Subcutaneous abdominal adipose tissue (tissue), 5 donors: ENCODE measurements at regions not wholly inside any gene's neighbourhood (a gene's known extent, or its start where the extent isn't known, plus 50 kb on each side); places are given as distances from the start of the nearest gene placed in this dataset.
"Not testable (repeated sequence)": the region's sequence is repeated elsewhere in the genome, so short reads cannot be mapped to it uniquely, and the experiment has no call there.

ENCODE experiments used
- H3K27ac ChIP-seq: one replicate; pipeline ENCODE4 v1.7.0; 2013; ENCODE audit warnings: low read depth, mild to moderate bottlenecking, inconsistent platforms, low read length, moderate library complexity
- H3K27me3 ChIP-seq, 5 donors: one replicate each; pipeline ENCODE4 v1.7.0; 2013; ENCODE audit warnings: low read length in 5 of 5, inconsistent platforms in 1 of 5; ENCODE audit not compliant: control insufficient read depth in 5 of 5, insufficient read depth in 4 of 5
- H3K36me3 ChIP-seq, 5 donors: one replicate each; pipeline ENCODE4 v1.7.0; 2013; ENCODE audit warnings: low read length in 5 of 5; ENCODE audit not compliant: control insufficient read depth in 5 of 5, insufficient read depth in 5 of 5
- H3K4me1 ChIP-seq, 5 donors: one replicate each; pipeline ENCODE4 v1.7.0; 2013; ENCODE audit warnings: low read length in 5 of 5, mild to moderate bottlenecking in 3 of 5, moderate library complexity in 1 of 5; ENCODE audit not compliant: control insufficient read depth in 5 of 5, insufficient read depth in 5 of 5
- H3K4me3 ChIP-seq, 5 donors: one replicate each; pipeline ENCODE4 v1.7.0; 2013; ENCODE audit warnings: low read length in 5 of 5, low read depth in 1 of 5
- H3K9ac ChIP-seq, 5 donors: one replicate each; pipeline ENCODE4 v1.7.0; 2013; ENCODE audit warnings: low read length in 5 of 5, mild to moderate bottlenecking in 4 of 5, moderate library complexity in 3 of 5
- H3K9me3 ChIP-seq, 5 donors: one replicate each; pipeline ENCODE4 v1.7.0; 2013; ENCODE audit warnings: low read length in 5 of 5; ENCODE audit not compliant: control insufficient read depth in 5 of 5
- donor health status: healthy.
- donor health status: healthy.
- donor health status: healthy.
- donor health status: healthy.
- donor health status: healthy.

DNA sequence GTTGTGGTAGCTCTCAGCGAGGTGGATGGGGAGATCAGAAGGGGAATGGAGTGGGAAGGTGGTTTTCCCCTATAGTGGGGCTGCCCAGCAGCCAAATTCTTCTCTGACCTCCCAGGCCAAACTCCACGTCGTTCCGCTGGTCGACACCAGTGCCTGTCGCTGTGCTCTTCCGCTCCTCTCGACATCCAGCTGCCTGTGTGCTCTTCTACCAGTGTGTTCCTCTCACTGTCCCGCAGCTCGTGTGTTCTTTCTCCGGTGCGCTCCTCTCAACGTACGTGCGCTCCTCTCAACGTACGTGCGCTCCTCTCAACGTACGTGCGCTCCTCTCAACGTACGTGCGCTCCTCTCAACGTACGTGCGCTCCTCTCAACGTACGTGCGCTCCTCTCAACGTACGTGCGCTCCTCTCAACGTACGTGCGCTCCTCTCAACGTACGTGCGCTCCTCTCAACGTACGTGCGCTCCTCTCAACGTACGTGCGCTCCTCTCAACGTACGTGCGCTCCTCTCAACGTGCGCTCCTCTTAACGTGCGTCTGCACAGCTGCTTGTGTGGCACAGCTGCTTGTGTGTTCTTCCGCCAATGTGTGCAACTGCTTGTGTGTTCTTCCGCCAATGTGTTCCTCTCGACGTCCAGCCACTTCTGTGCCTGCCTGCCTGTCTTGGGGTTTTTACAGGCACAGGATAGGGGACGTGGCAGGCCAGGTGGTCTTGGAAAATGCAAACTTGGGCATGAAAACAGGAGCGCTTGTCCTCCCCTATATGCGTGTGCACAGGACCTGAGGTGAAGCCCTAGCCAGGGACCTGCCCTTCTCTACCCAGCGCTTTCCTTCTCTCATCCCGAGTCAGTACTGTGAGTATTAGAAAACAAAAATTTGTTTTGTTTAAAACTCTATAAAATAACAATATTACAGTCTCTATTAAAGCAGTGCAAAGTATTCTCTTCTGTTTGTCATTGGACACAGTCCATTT lies 991.1 kb downstream of the GBE1 start:
- Histone ChIP-seq H3K27me3 (no peaks in the 10 kb centered on the region), H3K27ac (no peak overlapping the region), H3K9me3 (peaks cover 0 to 4% (median 0%) of the 10 kb centered on the region in 5 donors), H3K4me3 (peak overlapping the region in 2 of 5 donors; percentile 17 to 48), H3K36me3 (no peaks in the 10 kb centered on the region), H3K4me1 (no peaks in the 10 kb centered on the region), H3K9ac (no peak overlapping the region)

DNA sequence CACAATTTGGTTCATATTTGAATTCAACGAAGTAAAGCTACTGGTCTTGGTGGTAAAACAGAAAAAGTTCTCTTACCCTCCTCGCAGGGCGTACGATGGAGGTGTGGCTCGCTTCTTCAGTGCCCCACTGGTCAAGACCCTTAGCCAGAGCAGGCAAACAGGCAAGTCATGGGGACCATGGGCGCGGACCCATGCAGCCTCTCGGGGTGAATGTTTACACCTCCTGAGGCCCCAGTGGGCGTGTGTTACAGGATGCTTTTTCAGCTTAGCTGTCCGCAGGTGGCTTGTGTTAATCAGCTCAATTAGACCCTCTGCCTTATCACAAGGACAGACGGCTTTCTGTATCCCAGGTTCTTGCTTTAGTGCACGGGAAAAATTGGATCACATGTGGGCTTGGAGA lies 991.8 kb downstream of the GBE1 start:
- no peak overlapping the region for H3K27ac ChIP-seq
- H3K4me3 ChIP-seq, result peak overlapping the region in 1 of 5 donors; percentile 48
- no peak overlapping the region for H3K9ac ChIP-seq

DNA sequence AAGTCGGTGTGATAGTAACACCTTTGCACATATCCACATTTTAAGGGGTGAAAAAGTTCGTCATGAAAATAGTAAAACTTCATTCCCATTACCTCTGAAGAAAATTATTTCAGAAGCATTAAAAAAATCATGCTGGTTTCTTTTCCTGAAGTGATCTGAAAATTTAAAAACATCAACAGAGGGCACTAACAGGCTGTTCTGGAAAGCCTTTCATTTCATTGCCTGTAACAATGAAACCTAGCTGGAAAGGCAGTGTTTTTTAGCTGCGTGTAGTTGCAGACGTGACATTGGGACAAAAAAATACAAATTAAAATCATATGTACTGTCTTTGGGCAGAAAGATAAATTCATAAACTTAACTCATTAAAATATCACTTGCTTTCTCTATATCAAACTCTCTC lies 993.8 kb downstream of the GBE1 start:
- Histone ChIP-seq H3K4me3 (no peak overlapping the region), H3K27ac (no peak overlapping the region), H3K9ac (no peak overlapping the region), H3K27me3 (no peaks in the 10 kb centered on the region), H3K36me3 (no peaks in the 10 kb centered on the region), H3K4me1 (no peaks in the 10 kb centered on the region), H3K9me3 (peaks cover 0 to 4% (median 0%) of the 10 kb centered on the region in 5 donors)

More for the DNA sequence above, 991.8 kb downstream of the GBE1 start:
- no peaks in the 10 kb centered on the region for H3K4me1 ChIP-seq
- no peaks in the 10 kb centered on the region for H3K36me3 ChIP-seq
- H3K27me3 ChIP-seq, result no peaks in the 10 kb centered on the region
- H3K9me3 ChIP-seq, result peaks cover 0 to 4% (median 0%) of the 10 kb centered on the region in 5 donors

DNA sequence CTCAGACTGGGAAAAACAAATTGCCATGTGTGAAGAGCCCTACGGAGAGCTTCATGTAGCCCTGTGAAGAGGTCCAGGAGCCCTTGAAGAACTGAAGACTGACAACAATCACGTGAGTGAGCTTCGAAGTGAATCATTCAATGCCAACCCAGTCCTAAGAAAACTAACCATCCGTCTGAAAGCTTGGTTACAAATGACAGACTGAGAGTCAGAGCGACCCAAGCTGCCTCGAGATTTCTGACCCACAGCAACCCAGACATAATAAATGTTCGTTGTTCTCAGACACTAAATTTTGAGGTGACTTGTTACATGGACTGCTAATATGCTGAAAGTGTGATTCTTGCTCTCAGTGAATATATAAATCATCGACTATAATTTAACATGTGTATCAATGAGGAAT lies 987.2 kb upstream of the ROBO1 start:
- H3K4me3 ChIP-seq, result no peak overlapping the region
- no peaks in the 10 kb centered on the region for H3K36me3 ChIP-seq
- no peaks in the 10 kb centered on the region for H3K9me3 ChIP-seq
- H3K27me3 ChIP-seq, result no peaks in the 10 kb centered on the region
- no peak overlapping the region for H3K27ac ChIP-seq
- no peaks in the 10 kb centered on the region for H3K4me1 ChIP-seq
- H3K9ac ChIP-seq, result no peak overlapping the region

DNA sequence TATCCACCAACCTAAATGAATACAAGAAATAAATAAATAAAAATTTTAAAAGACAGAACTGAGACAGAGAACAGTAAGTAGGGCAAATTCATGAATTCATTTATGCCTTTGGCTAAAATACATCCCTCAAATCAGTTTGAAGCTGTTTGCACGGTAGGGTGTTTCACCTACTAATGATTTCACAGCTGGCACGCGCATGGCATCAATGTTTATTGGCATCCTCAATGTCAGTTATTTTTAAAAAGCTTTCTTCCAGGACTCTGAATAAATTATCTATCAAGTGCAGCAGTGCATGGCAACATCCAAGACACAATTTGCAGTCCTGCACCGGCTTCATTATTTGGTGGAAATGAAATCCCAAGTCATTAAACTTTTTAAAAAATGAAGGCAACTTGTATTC lies 985.2 kb upstream of the ROBO1 start:
- H3K27ac ChIP-seq, result no peak overlapping the region
- H3K9ac ChIP-seq, result no peak overlapping the region
- H3K9me3 ChIP-seq, result no peaks in the 10 kb centered on the region
- no peaks in the 10 kb centered on the region for H3K27me3 ChIP-seq
- H3K4me1 ChIP-seq, result no peaks in the 10 kb centered on the region
- H3K4me3 ChIP-seq, result no peak overlapping the region
- no peaks in the 10 kb centered on the region for H3K36me3 ChIP-seq

DNA sequence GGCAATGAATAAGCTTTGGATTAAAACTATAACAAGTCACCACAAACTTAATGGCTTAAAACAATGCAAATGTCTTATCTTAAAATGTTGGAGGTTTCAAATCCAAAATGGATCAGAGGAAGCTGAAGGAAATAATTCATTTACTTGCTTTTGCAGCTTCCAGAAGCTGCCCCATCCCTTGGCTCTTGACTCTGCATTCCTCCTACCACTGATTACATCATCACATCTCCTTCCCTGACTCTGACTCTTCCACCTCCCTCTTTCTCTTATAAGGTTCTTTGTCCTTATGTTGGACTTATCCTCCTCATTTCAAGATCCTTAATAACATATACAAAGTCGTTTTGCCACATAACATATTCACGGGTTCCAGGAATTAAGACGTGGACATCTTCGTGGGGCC lies 982.8 kb upstream of the ROBO1 start:
- no peak overlapping the region for H3K4me3 ChIP-seq
- no peaks in the 10 kb centered on the region for H3K4me1 ChIP-seq
- no peaks in the 10 kb centered on the region for H3K27me3 ChIP-seq
- H3K9me3 ChIP-seq, result no peaks in the 10 kb centered on the region
- H3K9ac ChIP-seq, result no peak overlapping the region
- no peak overlapping the region for H3K27ac ChIP-seq
- no peaks in the 10 kb centered on the region for H3K36me3 ChIP-seq

DNA sequence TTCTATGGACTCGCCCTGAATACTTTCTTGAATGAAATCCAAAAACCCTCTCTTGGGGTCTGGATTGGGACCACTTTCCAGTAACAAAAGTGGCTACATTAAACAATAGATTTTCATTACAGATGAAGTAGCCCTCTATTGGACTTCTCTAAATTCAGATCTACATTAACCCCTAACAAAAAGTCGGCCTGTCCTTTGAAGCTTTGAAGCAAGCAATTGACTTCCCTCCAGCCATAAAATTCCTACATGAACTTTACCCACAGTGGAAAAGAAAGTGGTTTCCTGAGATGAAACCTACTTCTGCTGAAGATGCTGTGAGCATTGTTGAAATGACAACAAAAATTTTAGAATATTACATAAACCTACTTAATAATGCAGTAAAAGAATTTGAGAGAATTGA lies 967.1 kb upstream of the ROBO1 start:
- Histone ChIP-seq H3K9me3 (no peaks in the 10 kb centered on the region), H3K27me3 (no peaks in the 10 kb centered on the region), H3K4me1 (no peaks in the 10 kb centered on the region), H3K36me3 (no peaks in the 10 kb centered on the region), H3K27ac (no peak overlapping the region), H3K4me3 (no peak overlapping the region), H3K9ac (no peak overlapping the region)

DNA sequence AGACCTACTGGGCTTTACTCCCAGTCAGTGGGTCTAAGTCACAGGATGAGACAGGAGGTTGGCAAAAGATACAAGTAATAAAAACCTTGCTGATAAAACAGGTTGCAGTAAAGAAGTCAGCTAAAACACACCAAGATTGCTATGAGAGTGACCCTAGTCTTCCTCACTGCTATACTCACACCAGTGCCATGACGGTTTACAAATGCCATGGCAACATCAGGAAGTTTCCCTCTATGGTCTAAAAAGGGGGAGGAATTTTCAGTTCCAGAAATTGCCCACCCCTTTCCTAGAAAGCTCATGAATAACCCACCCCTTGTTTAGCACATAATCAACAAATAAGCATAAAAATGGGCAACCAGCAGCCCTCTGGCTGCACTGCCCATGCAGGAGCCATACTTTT lies 966.7 kb upstream of the ROBO1 start:
- Histone ChIP-seq H3K36me3 (no peaks in the 10 kb centered on the region), H3K27me3 (no peaks in the 10 kb centered on the region), H3K4me3 (no peak overlapping the region), H3K27ac (no peak overlapping the region), H3K9me3 (no peaks in the 10 kb centered on the region), H3K9ac (no peak overlapping the region), H3K4me1 (no peaks in the 10 kb centered on the region)

DNA sequence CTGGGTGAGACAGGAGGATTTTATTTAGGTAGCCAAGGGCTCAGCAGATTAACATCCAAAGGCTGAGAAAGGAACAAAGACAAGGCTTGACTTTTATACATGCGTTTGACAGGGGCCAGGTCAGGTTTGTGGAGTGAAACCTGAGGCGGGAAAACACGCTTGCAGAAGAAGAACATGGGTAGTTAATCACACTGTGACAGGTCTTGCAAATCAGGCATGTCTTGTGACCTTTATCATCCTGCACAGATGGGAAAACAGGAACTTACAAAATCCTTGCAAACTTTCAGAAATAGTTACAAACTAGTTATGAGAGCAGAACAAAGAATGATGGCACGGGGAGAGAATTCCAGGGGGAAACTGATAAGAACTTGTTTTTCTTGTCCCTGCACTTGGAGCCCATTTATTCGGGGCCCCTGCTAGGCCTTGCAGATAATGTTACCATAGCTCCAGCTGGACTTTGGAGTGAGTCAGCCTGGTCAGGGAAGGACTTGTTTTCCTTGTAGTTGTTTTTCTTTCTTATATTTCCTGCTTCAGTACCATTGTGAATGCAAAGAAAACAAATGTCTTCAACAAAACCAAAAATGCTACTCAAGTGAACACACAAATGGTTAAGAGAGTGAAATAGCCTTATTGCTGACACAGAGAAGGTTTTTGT lies 965.9 kb upstream of the ROBO1 start:
- Histone ChIP-seq H3K27ac (no peak overlapping the region), H3K27me3 (no peaks in the 10 kb centered on the region), H3K4me1 (no peaks in the 10 kb centered on the region), H3K9me3 (no peaks in the 10 kb centered on the region), H3K4me3 (no peak overlapping the region), H3K9ac (no peak overlapping the region), H3K36me3 (no peaks in the 10 kb centered on the region)

DNA sequence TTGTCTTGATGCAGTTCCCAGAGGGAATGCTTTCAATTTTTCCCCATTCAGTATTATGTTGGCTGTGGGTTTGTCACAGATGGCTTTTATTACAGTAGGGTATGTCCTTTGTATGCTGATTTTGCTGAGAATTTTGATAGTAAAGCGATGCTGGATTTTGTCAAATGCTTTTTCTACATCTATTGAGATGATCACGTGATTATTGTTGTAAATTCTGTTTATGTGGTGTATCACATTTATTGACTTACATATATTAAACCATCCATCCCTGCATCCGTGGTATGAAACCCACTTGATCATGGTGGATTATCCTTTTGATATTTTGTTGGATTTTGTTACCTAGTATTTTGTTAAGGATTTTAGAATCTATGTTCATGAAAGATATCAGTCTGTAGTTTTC lies 959.8 kb upstream of the ROBO1 start:
- H3K27me3 ChIP-seq, H3K9ac ChIP-seq, H3K9me3 ChIP-seq, H3K36me3 ChIP-seq, H3K27ac ChIP-seq, H3K4me1 ChIP-seq, H3K4me3 ChIP-seq: not testable (repeated sequence)
